Mesendoderm (in vitro differentiated cells): ENCODE measurements at regions not wholly inside any gene's neighbourhood (a gene's known extent, or its start where the extent isn't known, plus 50 kb on each side); places are given as distances from the start of the nearest gene placed in this dataset.

Experiments
- DNase-seq: peaks from one replicate; pipeline ENCODE4 v3.0.0; 2013
- H2AK5ac ChIP-seq: 2 replicates; pipeline ENCODE4 v1.6.1; 2013; ENCODE audit warnings: low read length, inconsistent platforms
- H2BK120ac ChIP-seq: 2 replicates; pipeline ENCODE4 v1.6.1; 2013; ENCODE audit warnings: low read depth, mild to moderate bottlenecking, low read length, moderate library complexity, mixed read lengths
- H2BK15ac ChIP-seq: replicated peaks from 2 replicates; pipeline ENCODE4 v1.6.1; 2013; ENCODE audit warnings: low read depth, mild to moderate bottlenecking, moderate library complexity
- H2BK5ac ChIP-seq: 2 replicates; pipeline ENCODE4 v1.6.1; 2013; ENCODE audit warnings: low read length, inconsistent platforms
- H3K18ac ChIP-seq: 2 replicates; pipeline ENCODE4 v1.6.1; 2013; ENCODE audit warnings: mild to moderate bottlenecking, low read length, mixed read lengths
- H3K23ac ChIP-seq: one replicate; pipeline ENCODE4 v1.6.1; 2013; ENCODE audit warnings: low read length
- H3K27ac ChIP-seq: 2 replicates; pipeline ENCODE4 v1.5.1; 2013; ENCODE audit warnings: low read depth, mild to moderate bottlenecking, inconsistent platforms, low read length, moderate library complexity
- H3K27me3 ChIP-seq: 2 replicates; pipeline ENCODE4 v1.6.1; 2013; ENCODE audit warnings: low read length, control low read depth, mild to moderate bottlenecking, inconsistent platforms; ENCODE audit not compliant: insufficient read depth, poor library complexity
- H3K36me3 ChIP-seq: 2 replicates; pipeline ENCODE4 v1.6.1; 2013; ENCODE audit warnings: low read length, inconsistent platforms; ENCODE audit not compliant: control insufficient read depth, insufficient read depth
- H3K4ac ChIP-seq: one replicate; pipeline ENCODE4 v1.6.1; 2013; ENCODE audit warnings: low read depth, mild to moderate bottlenecking, low read length, moderate library complexity
- H3K4me1 ChIP-seq: 2 replicates; pipeline ENCODE4 v1.6.1; 2013; ENCODE audit warnings: low read depth, low read length, inconsistent platforms; ENCODE audit not compliant: control insufficient read depth
- H3K4me2 ChIP-seq: 2 replicates; pipeline ENCODE4 v1.6.1; 2013; ENCODE audit warnings: low read length
- H3K4me3 ChIP-seq: 2 replicates; pipeline ENCODE4 v1.5.1; 2013; ENCODE audit warnings: mild to moderate bottlenecking, low read length
- H3K56ac ChIP-seq: one replicate; pipeline ENCODE4 v1.6.1; 2013; ENCODE audit warnings: low read length
- H3K79me1 ChIP-seq: 2 replicates; pipeline ENCODE4 v1.6.1; 2013; ENCODE audit warnings: low read length, inconsistent platforms
- H3K79me2 ChIP-seq: 2 replicates; pipeline ENCODE4 v1.6.1; 2013; ENCODE audit warnings: mild to moderate bottlenecking, low read length; ENCODE audit not compliant: control insufficient read depth, insufficient read depth
- H3K9ac ChIP-seq: 2 replicates; pipeline ENCODE4 v1.6.1; 2013; ENCODE audit warnings: low read length, inconsistent platforms
- H4K5ac ChIP-seq: one replicate; pipeline ENCODE4 v1.6.1; 2013; ENCODE audit warnings: low read length
- H4K8ac ChIP-seq: one replicate; pipeline ENCODE4 v1.6.1; 2013; ENCODE audit warnings: low read depth, mild to moderate bottlenecking, control low read depth, low read length, moderate library complexity
- WGBS: extraction: QIAGEN DNeasy Blood & Tissue Kit; methylation state at CpG from one replicate; pipeline ENCODE4 v1.1.7; 2013; ENCODE audit warnings: low lambda C conversion rate, missing lambda C conversion rate; ENCODE audit not compliant: insufficient coverage; ENCODE audit errors: extremely low coverage; 5-methylcytosine and 5-hydroxymethylcytosine counted together

- H3K79me2 ChIP-seq, result no peaks in the 10 kb centered on the region
- H3K4me1 ChIP-seq, result no peaks in the 10 kb centered on the region
- H2BK15ac ChIP-seq, result no peak overlapping the region
- no peak overlapping the region for H4K8ac ChIP-seq
- H3K9ac ChIP-seq, result no peak overlapping the region
- no peak overlapping the region for H3K56ac ChIP-seq
- H2BK5ac ChIP-seq, result no peak overlapping the region
- WGBS, result no CpG with 5 or more reads among the region's 8 CpGs
- H3K4ac ChIP-seq, result no peak overlapping the region
- H3K27ac ChIP-seq, result no peak overlapping the region
- no peaks in the 10 kb centered on the region for H3K79me1 ChIP-seq
- no peak for DNase-seq
- H4K5ac ChIP-seq, result no peak overlapping the region
- no peak overlapping the region for H2AK5ac ChIP-seq
- no peak overlapping the region for H3K4me3 ChIP-seq
- no peak overlapping the region for H3K23ac ChIP-seq
- no peaks in the 10 kb centered on the region for H3K36me3 ChIP-seq
- H3K18ac ChIP-seq, result no peak overlapping the region
- H3K27me3 ChIP-seq, result no peaks in the 10 kb centered on the region
- no peak overlapping the region for H3K4me2 ChIP-seq
- no peak overlapping the region for H2BK120ac ChIP-seq
These were observed 75.2 kb downstream of the GJA1 start for GRCh38 chr6:121510568-121511177.

- no peaks in the 10 kb centered on the region for H3K79me2 ChIP-seq
- no peaks in the 10 kb centered on the region for H3K36me3 ChIP-seq
- no peak overlapping the region for H3K4me3 ChIP-seq
- H2BK5ac ChIP-seq, result no peak overlapping the region
- DNase-seq, result no peak
- H3K9ac ChIP-seq, result no peak overlapping the region
- H2AK5ac ChIP-seq, result no peak overlapping the region
- H4K5ac ChIP-seq, result no peak overlapping the region
- no peak overlapping the region for H4K8ac ChIP-seq
- H2BK120ac ChIP-seq, result no peak overlapping the region
- WGBS, result no CpG with 5 or more reads among the region's 1 CpG
- no peak overlapping the region for H3K4me2 ChIP-seq
- no peaks in the 10 kb centered on the region for H3K27me3 ChIP-seq
- H3K56ac ChIP-seq, result no peak overlapping the region
- no peak overlapping the region for H3K27ac ChIP-seq
- no peak overlapping the region for H3K4ac ChIP-seq
- peaks cover 4% of the 10 kb centered on the region for H3K4me1 ChIP-seq
- H3K79me1 ChIP-seq, result no peaks in the 10 kb centered on the region
- no peak overlapping the region for H2BK15ac ChIP-seq
- H3K18ac ChIP-seq, result no peak overlapping the region
- no peak overlapping the region for H3K23ac ChIP-seq
These were observed 80.3 kb downstream of the GJA1 start for GRCh38 chr6:121515630-121516265.

GRCh38 chr6:121516331-121516730, 80.9 kb downstream of the GJA1 start:
- H3K79me2 ChIP-seq, result no peaks in the 10 kb centered on the region
- no peaks in the 10 kb centered on the region for H3K79me1 ChIP-seq
- no peak overlapping the region for H3K9ac ChIP-seq
- no peak overlapping the region for H2BK120ac ChIP-seq
- no peak overlapping the region for H3K23ac ChIP-seq
- H3K27me3 ChIP-seq, result no peaks in the 10 kb centered on the region
- H2BK15ac ChIP-seq, result peak overlapping the region; percentile 57
- H4K8ac ChIP-seq, result no peak overlapping the region
- peaks cover 6% of the 10 kb centered on the region for H3K4me1 ChIP-seq
- H3K4me3 ChIP-seq, result no peak overlapping the region
- no peak overlapping the region for H3K27ac ChIP-seq
- H4K5ac ChIP-seq, result no peak overlapping the region
- no peak overlapping the region for H3K4ac ChIP-seq
- no peak overlapping the region for H2BK5ac ChIP-seq
- H2AK5ac ChIP-seq, result no peak overlapping the region
- H3K4me2 ChIP-seq, result no peak overlapping the region
- H3K56ac ChIP-seq, result no peak overlapping the region
- H3K18ac ChIP-seq, result no peak overlapping the region
- DNase-seq, result no peak
- WGBS, result no CpG with 5 or more reads among the region's 6 CpGs
- no peaks in the 10 kb centered on the region for H3K36me3 ChIP-seq

GRCh38 chr6:121520337-121521163, 85.1 kb downstream of the GJA1 start:
- Histone ChIP-seq H2BK15ac (no peak overlapping the region), H2BK5ac (peak overlapping the region; percentile 44), H2BK120ac (no peak overlapping the region), H3K18ac (peak overlapping the region; percentile 34), H3K79me2 (no peaks in the 10 kb centered on the region), H3K9ac (no peak overlapping the region), H3K27me3 (no peaks in the 10 kb centered on the region), H3K4ac (no peak overlapping the region), H3K36me3 (no peaks in the 10 kb centered on the region), H3K56ac (peak overlapping the region; percentile 35), H3K4me3 (no peak overlapping the region), H3K23ac (no peak overlapping the region), H4K5ac (no peak overlapping the region), H3K4me2 (no peak overlapping the region), H3K79me1 (no peaks in the 10 kb centered on the region), H4K8ac (no peak overlapping the region), H3K4me1 (peaks cover 6% of the 10 kb centered on the region), H3K27ac (peak overlapping the region; percentile 7), H2AK5ac (no peak overlapping the region)
- no CpG with 5 or more reads among the region's 7 CpGs for WGBS
- DNase-seq, result peak; percentile 91

- H3K56ac ChIP-seq, result no peak overlapping the region
- no peak overlapping the region for H4K5ac ChIP-seq
- no peak overlapping the region for H3K4ac ChIP-seq
- H2BK15ac ChIP-seq, result no peak overlapping the region
- DNase-seq, result peak; percentile 75
- peaks cover 6% of the 10 kb centered on the region for H3K4me1 ChIP-seq
- no peak overlapping the region for H2AK5ac ChIP-seq
- no peaks in the 10 kb centered on the region for H3K79me1 ChIP-seq
- no peak overlapping the region for H2BK120ac ChIP-seq
- no peaks in the 10 kb centered on the region for H3K27me3 ChIP-seq
- H3K4me3 ChIP-seq, result no peak overlapping the region
- H3K79me2 ChIP-seq, result no peaks in the 10 kb centered on the region
- H3K4me2 ChIP-seq, result no peak overlapping the region
- no peaks in the 10 kb centered on the region for H3K36me3 ChIP-seq
- no peak overlapping the region for H3K9ac ChIP-seq
- H4K8ac ChIP-seq, result no peak overlapping the region
- H3K23ac ChIP-seq, result no peak overlapping the region
- WGBS, result no CpG with 5 or more reads among the region's 2 CpGs
- H3K18ac ChIP-seq, result no peak overlapping the region
- no peak overlapping the region for H2BK5ac ChIP-seq
- H3K27ac ChIP-seq, result no peak overlapping the region
These were observed 85.7 kb downstream of the GJA1 start for GRCh38 chr6:121521164-121521555.
